Sigmoid colon (tissue), 6 donors: ENCODE measurements at regions not wholly inside any gene's neighbourhood (a gene's known extent, or its start where the extent isn't known, plus 50 kb on each side); places are given as distances from the start of the nearest gene placed in this dataset.

Experiments used
- DNase-seq: peaks from one replicate; pipeline ENCODE4 v3.0.0-alpha.2; 2019
- H3K27ac ChIP-seq, 4 donors: fragments of 200-600 bp; sonication (generic); one replicate each; pipeline ENCODE4 v1.5.1; 2016 to 2019; ENCODE audit warnings: mild to moderate bottlenecking in 1 of 4
- H3K27me3 ChIP-seq, 3 donors: fragments of 200-600 bp; sonication (generic); one replicate each; pipeline ENCODE4 v1.5.1; 2019; ENCODE audit warnings: mild to moderate bottlenecking in 1 of 3
- H3K36me3 ChIP-seq, 4 donors: fragments of 200-600 bp; sonication (generic); one replicate each; pipeline ENCODE4 v1.5.1; 2016 to 2019
- H3K4me1 ChIP-seq, 4 donors: fragments of 200-600 bp; sonication (generic); one replicate each; pipeline ENCODE4 v1.5.1; 2017 to 2019
- H3K4me3 ChIP-seq, 4 donors: fragments of 200-600 bp; sonication (generic); one replicate each; pipeline ENCODE4 v1.5.1; 2017 to 2019; ENCODE audit warnings: mild to moderate bottlenecking in 2 of 4, moderate library complexity in 1 of 4
- H3K9me3 ChIP-seq, 4 donors: fragments of 200-600 bp in 3 of 4; sonication (generic) in 3 of 4; one replicate each; pipeline versions ENCODE4 v1.5.1 to v1.6.1; 2013 to 2019
- EP300 ChIP-seq, 4 donors: sonication (generic); formaldehyde crosslinking; IDR thresholded peaks; one replicate each; pipeline ENCODE4 v1.6.1; 2017; ENCODE audit warnings: antibody characterized with exemption in 4 of 4
- POLR2A ChIP-seq, 2 donors: fragments of 450-650 bp; IDR thresholded peaks; one replicate each; pipeline ENCODE4 v1.6.1; 2016; ENCODE audit warnings: antibody characterized with exemption in 2 of 2, mild to moderate bottlenecking in 2 of 2, moderate library complexity in 2 of 2
- POLR2AphosphoS5 ChIP-seq, 4 donors: sonication (generic); formaldehyde crosslinking; IDR thresholded peaks; one replicate each; pipeline ENCODE4 v1.6.1; 2017; ENCODE audit warnings: antibody characterized with exemption in 4 of 4
- WGBS, 2 donors: extraction: QIAGEN DNeasy Blood & Tissue Kit; methylation state at CpG; one replicate each; pipeline ENCODE4 v1.1.7; 2013; 5-methylcytosine and 5-hydroxymethylcytosine counted together
- intact Hi-C: fragments of 100-400 bp; cut with DNase I; formaldehyde crosslinking; loops from one replicate; pipeline ENCODE4 v1.15.1; 2023
- TF ChIP-seq, protein P1 (sequence below), 4 experiments: fragments of 450-650 bp in 3 of 4; fragments of 200-600 bp in 1 of 4; IDR thresholded peaks; one replicate each; pipeline ENCODE4 v1.5.1; 2016 to 2019; ENCODE audit warnings: antibody characterized with exemption in 4 of 4, mild to moderate bottlenecking in 3 of 4, moderate library complexity in 2 of 4
- donor health status: healthy with polysubstance abuse.
- donor health status: healthy.

DNA sequence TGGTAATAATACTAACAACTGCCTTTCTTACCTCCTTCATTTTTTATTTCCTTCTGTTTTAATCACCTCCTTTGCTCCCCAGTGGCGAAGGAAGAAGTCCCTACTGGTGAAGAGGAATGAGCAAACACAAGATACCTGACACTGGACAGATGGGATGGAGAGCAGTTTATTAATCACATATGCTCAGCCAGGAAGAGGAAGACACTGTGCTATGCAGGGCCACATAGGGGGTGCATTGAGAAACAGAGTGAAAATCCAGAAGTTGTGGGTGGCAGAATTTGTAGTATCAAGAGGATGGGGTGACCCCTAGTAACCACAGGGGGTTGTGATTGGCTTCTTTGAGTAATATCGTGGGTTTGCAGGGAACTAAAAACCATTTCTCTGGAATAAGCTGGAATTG is 1041.9 kb downstream of the OTOL1 start:
- no peaks in the 10 kb centered on the region for H3K9me3 ChIP-seq
- H3K4me1 ChIP-seq, result no peaks in the 10 kb centered on the region
- H3K27ac ChIP-seq, result no peak overlapping the region
- TF ChIP-seq, protein P1, sequence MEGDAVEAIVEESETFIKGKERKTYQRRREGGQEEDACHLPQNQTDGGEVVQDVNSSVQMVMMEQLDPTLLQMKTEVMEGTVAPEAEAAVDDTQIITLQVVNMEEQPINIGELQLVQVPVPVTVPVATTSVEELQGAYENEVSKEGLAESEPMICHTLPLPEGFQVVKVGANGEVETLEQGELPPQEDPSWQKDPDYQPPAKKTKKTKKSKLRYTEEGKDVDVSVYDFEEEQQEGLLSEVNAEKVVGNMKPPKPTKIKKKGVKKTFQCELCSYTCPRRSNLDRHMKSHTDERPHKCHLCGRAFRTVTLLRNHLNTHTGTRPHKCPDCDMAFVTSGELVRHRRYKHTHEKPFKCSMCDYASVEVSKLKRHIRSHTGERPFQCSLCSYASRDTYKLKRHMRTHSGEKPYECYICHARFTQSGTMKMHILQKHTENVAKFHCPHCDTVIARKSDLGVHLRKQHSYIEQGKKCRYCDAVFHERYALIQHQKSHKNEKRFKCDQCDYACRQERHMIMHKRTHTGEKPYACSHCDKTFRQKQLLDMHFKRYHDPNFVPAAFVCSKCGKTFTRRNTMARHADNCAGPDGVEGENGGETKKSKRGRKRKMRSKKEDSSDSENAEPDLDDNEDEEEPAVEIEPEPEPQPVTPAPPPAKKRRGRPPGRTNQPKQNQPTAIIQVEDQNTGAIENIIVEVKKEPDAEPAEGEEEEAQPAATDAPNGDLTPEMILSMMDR (IDR thresholded peaks at IDR 0.05), result no peak
- no peak for TF ChIP-seq EP300 (IDR thresholded peaks at IDR 0.05)
- no peak for TF ChIP-seq POLR2A (IDR thresholded peaks at IDR 0.05)
- TF ChIP-seq POLR2AphosphoS5 (IDR thresholded peaks at IDR 0.05), result no peak
- H3K36me3 ChIP-seq, result no peaks in the 10 kb centered on the region
- H3K4me3 ChIP-seq, result no peak overlapping the region
- DNase-seq, result no peak
- no peaks in the 10 kb centered on the region for H3K27me3 ChIP-seq
- intact Hi-C loops, result no loop called here
- 56 to 65% methylated on average over 2 of the region's 2 CpGs for WGBS, 2 donors

- intact Hi-C loops, result no loop called here
- Histone ChIP-seq H3K4me3 (no peak overlapping the region), H3K4me1 (no peaks in the 10 kb centered on the region), H3K36me3 (no peaks in the 10 kb centered on the region), H3K9me3 (no peaks in the 10 kb centered on the region), H3K27ac (no peak overlapping the region), H3K27me3 (no peaks in the 10 kb centered on the region)
- WGBS, 2 donors, result 66 to 81% methylated on average over 3 of the region's 3 CpGs
- DNase-seq, result no peak
- TF ChIP-seq EP300 (IDR thresholded peaks at IDR 0.05), result no peak
- TF ChIP-seq POLR2AphosphoS5 (IDR thresholded peaks at IDR 0.05), result no peak
- TF ChIP-seq, protein P1 (IDR thresholded peaks at IDR 0.05), result no peak
- TF ChIP-seq POLR2A (IDR thresholded peaks at IDR 0.05), result no peak
Observed at GRCh38 chr3:162538906-162539305, 1042.3 kb downstream of the OTOL1 start.

DNA sequence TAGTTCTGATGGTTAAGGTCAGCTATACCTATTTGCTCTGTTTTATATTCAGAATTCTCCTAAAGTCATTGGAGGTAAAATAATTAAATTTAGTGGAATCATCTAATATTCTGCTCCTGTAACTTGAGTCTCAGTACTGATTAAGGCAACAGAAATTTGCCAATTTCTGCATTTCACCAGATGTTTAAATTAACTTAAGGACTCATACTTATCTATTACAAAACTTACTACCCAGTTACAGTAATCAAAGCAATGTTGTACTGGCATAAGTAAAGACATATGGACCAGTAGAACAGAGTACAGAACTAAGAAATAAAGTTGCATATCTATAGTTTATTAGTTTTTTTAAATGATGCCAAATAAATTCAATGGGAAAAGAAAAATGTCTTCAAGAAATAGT is 1043.8 kb downstream of the OTOL1 start:
- Histone ChIP-seq H3K27ac (no peak overlapping the region), H3K27me3 (no peaks in the 10 kb centered on the region), H3K4me3 (no peak overlapping the region), H3K9me3 (no peaks in the 10 kb centered on the region), H3K4me1 (no peaks in the 10 kb centered on the region), H3K36me3 (no peaks in the 10 kb centered on the region)
- intact Hi-C loops, result no loop called here
- no peak for DNase-seq
- no peak for TF ChIP-seq POLR2AphosphoS5 (IDR thresholded peaks at IDR 0.05)
- no peak for TF ChIP-seq POLR2A (IDR thresholded peaks at IDR 0.05)
- no peak for TF ChIP-seq EP300 (IDR thresholded peaks at IDR 0.05)
- TF ChIP-seq, protein P1 (IDR thresholded peaks at IDR 0.05), result no peak

DNA sequence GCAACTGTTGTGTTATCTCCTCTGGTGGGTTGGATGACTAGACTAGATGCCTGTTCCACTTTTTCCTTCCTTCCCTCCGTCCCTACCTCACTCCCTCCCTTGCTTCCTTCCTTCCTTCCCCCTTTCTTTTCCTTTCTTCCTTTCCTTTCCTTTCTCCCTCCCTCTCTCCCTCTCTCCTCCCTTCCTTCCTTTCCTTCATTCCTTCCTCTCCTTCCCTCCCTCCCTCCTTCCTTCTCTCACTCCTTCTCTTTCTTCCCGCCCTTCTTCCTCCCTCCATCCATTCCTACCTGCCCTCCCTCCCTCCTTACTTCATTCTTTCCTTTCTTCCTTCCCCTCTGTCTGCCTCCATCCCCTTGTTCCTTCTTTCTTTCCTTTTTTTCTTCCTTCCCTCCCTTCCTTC is 1045.3 kb downstream of the OTOL1 start:
- H3K4me3 ChIP-seq, result no peak overlapping the region
- H3K27me3 ChIP-seq, result no peaks in the 10 kb centered on the region
- TF ChIP-seq POLR2AphosphoS5 (IDR thresholded peaks at IDR 0.05) (no peak), EP300 (IDR thresholded peaks at IDR 0.05) (no peak), POLR2A (IDR thresholded peaks at IDR 0.05) (no peak)
- TF ChIP-seq, protein P1 (IDR thresholded peaks at IDR 0.05), result no peak
- no peaks in the 10 kb centered on the region for H3K9me3 ChIP-seq
- 64 to 69% methylated on average over 2 of the region's 2 CpGs for WGBS, 2 donors
- H3K27ac ChIP-seq, result no peak overlapping the region
- no peaks in the 10 kb centered on the region for H3K4me1 ChIP-seq
- intact Hi-C loops, result no loop called here
- H3K36me3 ChIP-seq, result no peaks in the 10 kb centered on the region
- no peak for DNase-seq

DNA sequence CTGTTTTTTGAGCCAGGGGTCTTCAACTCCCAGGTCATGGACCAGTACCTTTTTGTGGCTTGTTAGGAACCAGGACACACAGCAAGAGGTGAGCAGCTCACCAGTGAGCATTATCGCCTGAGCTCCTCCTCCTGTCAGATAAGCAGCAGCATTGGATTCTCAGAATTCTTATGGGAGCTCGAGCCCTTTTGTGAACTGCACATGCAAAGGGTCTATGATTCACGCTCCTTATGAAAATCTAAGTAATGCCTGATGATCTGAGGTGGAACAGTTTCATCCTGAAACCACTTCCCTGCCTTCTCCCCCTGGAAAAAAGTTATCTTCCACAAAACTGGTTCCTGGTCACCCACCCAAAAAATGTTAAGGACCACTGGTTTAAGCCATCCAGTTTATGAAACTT is 1047.6 kb downstream of the OTOL1 start:
- no peaks in the 10 kb centered on the region for H3K36me3 ChIP-seq

More for the DNA sequence above, 1047.6 kb downstream of the OTOL1 start:
- H3K27ac ChIP-seq, result no peak overlapping the region
- intact Hi-C loops, result no loop called here
- WGBS, 2 donors, result 59 to 76% methylated on average over 3 of the region's 3 CpGs
- H3K27me3 ChIP-seq, result no peaks in the 10 kb centered on the region
- DNase-seq, result no peak
- no peak overlapping the region for H3K4me3 ChIP-seq
- no peaks in the 10 kb centered on the region for H3K9me3 ChIP-seq
- no peak for TF ChIP-seq POLR2A (IDR thresholded peaks at IDR 0.05)
- TF ChIP-seq, protein P1 (IDR thresholded peaks at IDR 0.05), result no peak
- TF ChIP-seq POLR2AphosphoS5 (IDR thresholded peaks at IDR 0.05), result no peak
- no peak for TF ChIP-seq EP300 (IDR thresholded peaks at IDR 0.05)
- no peaks in the 10 kb centered on the region for H3K4me1 ChIP-seq
